ENCODE measurements at regions not wholly inside any gene's neighbourhood (a gene's known extent, or its start where the extent isn't known, plus 50 kb on each side); places are given as distances from the start of the nearest gene placed in this dataset.

DNA sequence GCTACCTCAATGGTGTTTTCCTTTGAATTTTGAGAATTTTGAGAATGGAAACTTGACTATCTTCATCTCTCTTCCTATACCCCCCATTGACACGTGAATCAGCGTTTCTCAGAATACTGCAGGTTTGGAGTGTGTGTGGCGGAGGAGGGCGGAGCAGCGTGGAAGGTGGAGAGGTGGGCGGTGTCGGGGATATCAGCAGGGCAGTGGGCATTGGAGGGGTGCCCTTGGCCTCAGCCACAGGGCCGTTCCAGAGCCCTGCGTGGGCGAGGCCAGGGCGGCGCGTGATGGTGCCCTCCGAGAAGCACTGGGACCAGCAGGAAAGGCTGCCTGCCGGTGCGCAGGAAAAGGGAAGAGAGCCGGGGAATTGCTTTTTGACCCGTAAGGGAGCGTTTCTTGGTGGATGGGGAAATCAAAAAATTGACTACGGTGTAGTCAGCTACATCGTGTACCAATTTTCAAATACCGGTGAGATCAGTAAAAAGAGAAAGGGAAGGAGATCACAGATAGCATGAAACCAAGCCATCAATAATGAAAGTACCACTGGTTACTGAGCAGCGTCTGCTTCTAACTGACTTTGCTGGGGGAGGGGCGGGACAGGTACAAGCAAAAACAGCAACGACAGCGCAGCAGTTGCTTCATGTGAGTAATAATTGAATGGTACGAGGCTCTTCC is 82.7 kb upstream of the DUSP22 start:
- TF ChIP-seq, protein P1, sequence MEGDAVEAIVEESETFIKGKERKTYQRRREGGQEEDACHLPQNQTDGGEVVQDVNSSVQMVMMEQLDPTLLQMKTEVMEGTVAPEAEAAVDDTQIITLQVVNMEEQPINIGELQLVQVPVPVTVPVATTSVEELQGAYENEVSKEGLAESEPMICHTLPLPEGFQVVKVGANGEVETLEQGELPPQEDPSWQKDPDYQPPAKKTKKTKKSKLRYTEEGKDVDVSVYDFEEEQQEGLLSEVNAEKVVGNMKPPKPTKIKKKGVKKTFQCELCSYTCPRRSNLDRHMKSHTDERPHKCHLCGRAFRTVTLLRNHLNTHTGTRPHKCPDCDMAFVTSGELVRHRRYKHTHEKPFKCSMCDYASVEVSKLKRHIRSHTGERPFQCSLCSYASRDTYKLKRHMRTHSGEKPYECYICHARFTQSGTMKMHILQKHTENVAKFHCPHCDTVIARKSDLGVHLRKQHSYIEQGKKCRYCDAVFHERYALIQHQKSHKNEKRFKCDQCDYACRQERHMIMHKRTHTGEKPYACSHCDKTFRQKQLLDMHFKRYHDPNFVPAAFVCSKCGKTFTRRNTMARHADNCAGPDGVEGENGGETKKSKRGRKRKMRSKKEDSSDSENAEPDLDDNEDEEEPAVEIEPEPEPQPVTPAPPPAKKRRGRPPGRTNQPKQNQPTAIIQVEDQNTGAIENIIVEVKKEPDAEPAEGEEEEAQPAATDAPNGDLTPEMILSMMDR (IDR thresholded peaks at IDR 0.05; ENCODE audit: control extremely low read depth, extremely low read depth) = no peak
- WGBS, 2 donors = 83 to 92% methylated on average over 27 of the region's 27 CpGs
- Histone ChIP-seq H3K9me3 (ENCODE audit: control insufficient read depth in 4 of 4, insufficient read depth in 3 of 4, low read length in 3 of 4) (peaks cover 0 to 6% (median 0%) of the 10 kb centered on the region in 4 donors), H3K36me3 (ENCODE audit: control insufficient read depth in 4 of 4, insufficient read depth in 4 of 4, low read length in 4 of 4) (no peaks in the 10 kb centered on the region), H3K27me3 (ENCODE audit: control insufficient read depth in 3 of 3, insufficient read depth in 3 of 3, low read length in 2 of 3) (peaks cover 0 to 3% (median 0%) of the 10 kb centered on the region in 3 donors), H3K27ac (ENCODE audit: low read depth in 1 of 2, low read length in 1 of 2) (no peak overlapping the region), H3K4me3 (no peak overlapping the region), H3K9ac (ENCODE audit: insufficient read depth in 1 of 2, low read length in 2 of 2) (no peak overlapping the region), H3K4me1 (ENCODE audit: control insufficient read depth in 5 of 5, insufficient read depth in 5 of 5, low read length in 5 of 5) (no peaks in the 10 kb centered on the region)
- no peak for ATAC-seq (ENCODE audit: insufficient read depth, low FRiP score)
- no peak for DNase-seq

DNA sequence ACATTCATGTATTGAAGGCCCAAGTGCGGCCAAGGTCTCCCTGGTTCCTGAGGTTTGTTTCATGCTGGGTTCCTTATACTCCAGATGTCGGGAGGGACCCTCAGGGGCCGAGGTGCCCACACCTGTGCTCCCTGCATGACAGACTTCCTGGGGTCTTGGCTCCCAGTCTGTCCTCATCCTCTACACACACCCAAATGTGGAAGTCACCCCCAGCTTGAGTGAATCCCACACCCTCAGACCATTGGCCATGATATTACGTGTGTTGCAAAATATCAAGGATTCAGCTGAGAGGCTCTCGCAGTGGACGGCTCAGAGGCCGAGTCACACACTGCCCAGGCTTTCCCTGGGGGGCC is 82.2 kb upstream of the DUSP22 start:
- Histone ChIP-seq H3K27ac (ENCODE audit: low read depth in 1 of 2, low read length in 1 of 2) (no peak overlapping the region), H3K4me1 (ENCODE audit: control insufficient read depth in 5 of 5, insufficient read depth in 5 of 5, low read length in 5 of 5) (no peaks in the 10 kb centered on the region), H3K27me3 (ENCODE audit: control insufficient read depth in 3 of 3, insufficient read depth in 3 of 3, low read length in 2 of 3) (peaks cover 0 to 3% (median 0%) of the 10 kb centered on the region in 3 donors), H3K9me3 (ENCODE audit: control insufficient read depth in 4 of 4, insufficient read depth in 3 of 4, low read length in 3 of 4) (peaks cover 0 to 6% (median 0%) of the 10 kb centered on the region in 4 donors), H3K4me3 (no peak overlapping the region), H3K9ac (ENCODE audit: insufficient read depth in 1 of 2, low read length in 2 of 2) (no peak overlapping the region), H3K36me3 (ENCODE audit: control insufficient read depth in 4 of 4, insufficient read depth in 4 of 4, low read length in 4 of 4) (no peaks in the 10 kb centered on the region)
- ATAC-seq (ENCODE audit: insufficient read depth, low FRiP score) = no peak
- TF ChIP-seq, protein P1 (IDR thresholded peaks at IDR 0.05; ENCODE audit: control extremely low read depth, extremely low read depth) = no peak
- WGBS, 2 donors = 84 to 90% methylated on average over 7 of the region's 7 CpGs
- no peak for DNase-seq

DNA sequence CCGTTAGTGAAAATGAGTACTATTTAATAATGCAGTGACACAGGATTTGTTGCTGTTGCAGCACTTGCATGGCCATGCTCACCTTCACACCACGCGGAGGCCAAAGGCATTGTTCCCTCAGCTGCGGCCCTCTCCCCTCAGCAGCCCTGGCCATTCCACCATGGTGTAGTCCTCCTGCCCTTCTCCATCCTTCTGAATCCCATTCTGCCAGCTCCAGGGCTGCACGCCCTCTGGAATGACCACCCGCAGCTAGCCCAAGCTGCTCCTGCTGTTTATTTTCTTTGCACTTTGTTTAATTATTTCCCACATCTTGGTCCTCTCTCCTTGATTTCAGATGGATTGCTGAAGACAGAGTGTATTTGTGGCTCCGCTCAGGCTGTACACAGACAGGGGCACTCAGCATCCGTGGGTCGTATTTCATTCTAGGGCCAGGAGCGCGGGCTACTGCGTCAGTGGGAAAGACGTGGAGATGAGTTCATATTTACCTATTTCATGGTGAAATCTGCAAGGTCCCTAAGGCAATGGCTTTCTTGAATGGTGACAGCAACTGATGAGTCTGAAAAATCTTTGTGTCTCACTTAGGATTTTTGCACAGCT is 81.4 kb upstream of the DUSP22 start:
- no peak overlapping the region for H3K27ac ChIP-seq (ENCODE audit: low read depth in 1 of 2, low read length in 1 of 2)
- ATAC-seq (ENCODE audit: insufficient read depth, low FRiP score) (no peak), DNase-seq (no peak)
- H3K9me3 ChIP-seq (ENCODE audit: control insufficient read depth in 4 of 4, insufficient read depth in 3 of 4, low read length in 3 of 4) = peaks cover 0 to 6% (median 0%) of the 10 kb centered on the region in 4 donors
- WGBS, 2 donors = 67 to 81% methylated on average over 13 of the region's 13 CpGs
- H3K4me3 ChIP-seq = no peak overlapping the region
- H3K27me3 ChIP-seq (ENCODE audit: control insufficient read depth in 3 of 3, insufficient read depth in 3 of 3, low read length in 2 of 3) = peaks cover 0 to 3% (median 0%) of the 10 kb centered on the region in 3 donors
- H3K36me3 ChIP-seq (ENCODE audit: control insufficient read depth in 4 of 4, insufficient read depth in 4 of 4, low read length in 4 of 4) = no peaks in the 10 kb centered on the region
- TF ChIP-seq, protein P1 (IDR thresholded peaks at IDR 0.05; ENCODE audit: control extremely low read depth, extremely low read depth) = no peak
- no peaks in the 10 kb centered on the region for H3K4me1 ChIP-seq (ENCODE audit: control insufficient read depth in 5 of 5, insufficient read depth in 5 of 5, low read length in 5 of 5)
- no peak overlapping the region for H3K9ac ChIP-seq (ENCODE audit: insufficient read depth in 1 of 2, low read length in 2 of 2)

All from lung (tissue), 11 donors.